Cardiac muscle cell (in vitro differentiated cells and primary cell): ENCODE measurements at regions not wholly inside any gene's neighbourhood (a gene's known extent, or its start where the extent isn't known, plus 50 kb on each side); places are given as distances from the start of the nearest gene placed in this dataset.

Source experiments
- DNase-seq, 2 donors: peaks; one replicate each; pipeline versions ENCODE4 v3.0.0 to v3.0.0-alpha.2; 2010 to 2017; ENCODE audit warnings: low read depth in 1 of 2, low spot score in 1 of 2
- H3K27ac ChIP-seq: fragments of 200-600 bp; sonication (generic); 2 replicates; pipeline ENCODE4 v1.5.1; 2016
- H3K27me3 ChIP-seq: fragments of 200-600 bp; sonication (generic); 2 replicates; pipeline ENCODE4 v1.6.0; 2016; ENCODE audit warnings: control low read depth
- H3K36me3 ChIP-seq: fragments of 200-600 bp; sonication (generic); 2 replicates; pipeline ENCODE4 v1.5.1; 2016; ENCODE audit warnings: control low read depth
- H3K4me1 ChIP-seq: fragments of 200-600 bp; sonication (generic); 2 replicates; pipeline ENCODE4 v1.8.1; 2017; ENCODE audit warnings: low read depth, mild to moderate bottlenecking, mixed run types
- H3K4me3 ChIP-seq: fragments of 200-600 bp; sonication (generic); 2 replicates; pipeline ENCODE4 v1.5.1; 2016; ENCODE audit warnings: mild to moderate bottlenecking
- H3K9me3 ChIP-seq: fragments of 200-600 bp; sonication (generic); 2 replicates; pipeline ENCODE4 v1.5.1; 2017; ENCODE audit warnings: low read depth, mild to moderate bottlenecking, control low read depth
- TF ChIP-seq, protein P1 (sequence below): IDR thresholded peaks from 2 replicates; pipeline ENCODE4 v1.5.1; 2012; ENCODE audit warnings: low read depth, mild to moderate bottlenecking, low read length

DNA sequence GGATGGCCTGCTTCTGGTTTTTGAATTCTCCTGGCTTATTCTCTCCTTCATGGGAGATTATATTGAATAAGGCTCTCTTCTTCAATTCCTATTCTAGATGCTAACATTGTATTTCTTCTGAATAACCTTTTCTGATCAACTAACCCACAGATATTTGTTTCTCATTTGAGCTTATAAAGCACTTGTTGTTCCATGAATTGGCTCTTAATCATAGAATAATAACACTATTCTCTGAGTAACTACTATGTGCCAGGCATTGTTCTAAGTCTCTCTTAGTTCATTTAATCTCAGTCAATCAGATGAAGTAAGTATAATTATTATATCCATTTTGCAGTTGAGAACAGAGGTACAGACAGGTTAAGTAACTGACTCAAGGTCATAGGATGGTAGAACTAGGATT lies 136.3 kb upstream of the MLIP start:
- H3K4me1 ChIP-seq: no peaks in the 10 kb centered on the region

DNA sequence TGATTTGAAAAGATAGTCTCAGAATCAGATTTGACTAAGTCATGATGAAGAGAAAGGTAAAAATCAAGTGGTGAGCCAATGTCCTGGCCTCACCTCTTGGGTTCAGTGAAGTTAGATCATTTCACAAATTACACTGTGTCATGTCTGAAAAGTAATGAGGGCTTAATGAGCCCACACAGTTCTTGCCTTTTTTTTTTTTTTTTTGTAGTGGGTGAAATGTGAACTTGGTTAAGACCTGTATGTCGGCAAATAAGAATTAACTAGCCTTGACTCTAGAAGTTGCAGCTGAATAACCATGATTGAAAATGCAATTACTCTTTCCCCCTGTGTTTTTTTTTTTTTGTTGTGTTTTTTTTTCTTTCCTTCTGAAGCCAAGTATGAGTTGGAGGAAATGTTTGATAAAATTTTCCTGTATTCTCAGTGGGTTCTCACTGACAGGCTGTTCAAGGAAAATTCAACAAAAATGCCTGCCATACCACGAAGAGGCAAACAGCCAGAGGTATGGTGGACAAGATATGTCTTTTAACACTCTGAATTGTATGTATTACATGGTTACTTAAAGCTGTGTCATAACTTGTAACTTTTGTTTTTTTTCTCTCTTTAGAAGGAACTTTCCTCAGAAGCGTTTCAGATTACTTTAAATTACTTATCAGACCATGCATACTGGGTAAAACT lies 135.2 kb upstream of the MLIP start:
- H3K9me3 ChIP-seq: no peaks in the 10 kb centered on the region
- no peaks in the 10 kb centered on the region for H3K4me1 ChIP-seq
- no peaks in the 10 kb centered on the region for H3K36me3 ChIP-seq
- DNase-seq: peak in 1 of 2 donors; percentile 59
- H3K27me3 ChIP-seq: no peaks in the 10 kb centered on the region
- no peak overlapping the region for H3K4me3 ChIP-seq
- TF ChIP-seq, protein P1, sequence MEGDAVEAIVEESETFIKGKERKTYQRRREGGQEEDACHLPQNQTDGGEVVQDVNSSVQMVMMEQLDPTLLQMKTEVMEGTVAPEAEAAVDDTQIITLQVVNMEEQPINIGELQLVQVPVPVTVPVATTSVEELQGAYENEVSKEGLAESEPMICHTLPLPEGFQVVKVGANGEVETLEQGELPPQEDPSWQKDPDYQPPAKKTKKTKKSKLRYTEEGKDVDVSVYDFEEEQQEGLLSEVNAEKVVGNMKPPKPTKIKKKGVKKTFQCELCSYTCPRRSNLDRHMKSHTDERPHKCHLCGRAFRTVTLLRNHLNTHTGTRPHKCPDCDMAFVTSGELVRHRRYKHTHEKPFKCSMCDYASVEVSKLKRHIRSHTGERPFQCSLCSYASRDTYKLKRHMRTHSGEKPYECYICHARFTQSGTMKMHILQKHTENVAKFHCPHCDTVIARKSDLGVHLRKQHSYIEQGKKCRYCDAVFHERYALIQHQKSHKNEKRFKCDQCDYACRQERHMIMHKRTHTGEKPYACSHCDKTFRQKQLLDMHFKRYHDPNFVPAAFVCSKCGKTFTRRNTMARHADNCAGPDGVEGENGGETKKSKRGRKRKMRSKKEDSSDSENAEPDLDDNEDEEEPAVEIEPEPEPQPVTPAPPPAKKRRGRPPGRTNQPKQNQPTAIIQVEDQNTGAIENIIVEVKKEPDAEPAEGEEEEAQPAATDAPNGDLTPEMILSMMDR: no peak
- no peak overlapping the region for H3K27ac ChIP-seq

More for the DNA sequence above, 136.3 kb upstream of the MLIP start:
- Histone ChIP-seq H3K27ac (no peak overlapping the region), H3K9me3 (no peaks in the 10 kb centered on the region), H3K27me3 (no peaks in the 10 kb centered on the region), H3K36me3 (no peaks in the 10 kb centered on the region), H3K4me3 (no peak overlapping the region)
- no peak for DNase-seq
- TF ChIP-seq, protein P1: no peak

DNA sequence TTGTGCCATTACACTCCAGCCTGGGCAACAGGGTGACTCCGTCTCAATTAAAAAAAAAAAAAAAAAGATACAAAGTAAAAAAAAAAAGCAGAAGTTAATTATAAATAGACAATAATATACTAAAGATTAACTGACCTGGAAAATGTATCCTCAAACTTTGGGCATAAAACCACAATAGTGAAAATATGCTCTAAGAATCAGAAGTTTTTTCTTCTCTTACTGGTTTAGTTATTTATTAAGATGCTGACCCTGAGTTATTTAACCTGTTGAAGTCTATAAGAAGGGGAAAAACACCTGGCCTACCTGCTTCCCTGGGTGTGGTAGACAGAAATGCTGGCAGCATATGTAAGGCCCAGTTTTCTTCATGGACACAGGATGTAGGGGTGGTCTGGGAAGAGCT lies 133.7 kb upstream of the MLIP start:
- Histone ChIP-seq H3K4me1 (no peaks in the 10 kb centered on the region), H3K36me3 (no peaks in the 10 kb centered on the region), H3K4me3 (no peak overlapping the region), H3K27ac (no peak overlapping the region), H3K9me3 (no peaks in the 10 kb centered on the region), H3K27me3 (no peaks in the 10 kb centered on the region)
- DNase-seq: no peak
- TF ChIP-seq, protein P1: no peak

DNA sequence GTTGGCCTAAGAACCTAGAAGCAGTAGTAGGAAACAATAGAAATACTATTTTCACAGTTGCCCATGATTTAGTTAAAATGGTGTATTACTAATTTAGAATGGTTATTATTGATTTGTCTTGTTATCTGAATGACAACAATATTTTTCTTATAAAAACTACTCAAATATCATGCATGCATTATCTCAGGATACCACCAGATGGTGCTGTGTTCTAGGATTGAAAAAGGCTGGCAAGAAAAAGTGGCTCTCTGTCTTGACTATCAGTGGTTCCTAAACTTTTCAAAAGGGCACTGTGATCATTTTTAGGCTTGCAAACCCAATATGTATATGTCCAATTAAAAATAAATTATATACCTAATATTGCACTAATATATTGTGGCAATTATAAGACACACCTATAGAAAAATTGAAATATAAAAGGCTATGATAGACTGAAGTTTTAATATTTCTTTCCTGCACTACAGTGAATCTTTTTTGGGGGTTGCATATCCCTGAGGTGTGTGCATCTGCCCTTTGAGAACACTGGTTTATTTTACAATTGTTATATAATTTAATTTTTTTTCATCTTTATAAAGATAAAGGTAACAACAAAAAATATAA lies 131.7 kb upstream of the MLIP start:
- DNase-seq: peak; percentile 54 to 68
- Histone ChIP-seq H3K27ac (no peak overlapping the region), H3K36me3 (no peaks in the 10 kb centered on the region), H3K9me3 (no peaks in the 10 kb centered on the region), H3K4me3 (no peak overlapping the region), H3K4me1 (no peaks in the 10 kb centered on the region), H3K27me3 (no peaks in the 10 kb centered on the region)
- TF ChIP-seq, protein P1: peak; percentile 75

DNA sequence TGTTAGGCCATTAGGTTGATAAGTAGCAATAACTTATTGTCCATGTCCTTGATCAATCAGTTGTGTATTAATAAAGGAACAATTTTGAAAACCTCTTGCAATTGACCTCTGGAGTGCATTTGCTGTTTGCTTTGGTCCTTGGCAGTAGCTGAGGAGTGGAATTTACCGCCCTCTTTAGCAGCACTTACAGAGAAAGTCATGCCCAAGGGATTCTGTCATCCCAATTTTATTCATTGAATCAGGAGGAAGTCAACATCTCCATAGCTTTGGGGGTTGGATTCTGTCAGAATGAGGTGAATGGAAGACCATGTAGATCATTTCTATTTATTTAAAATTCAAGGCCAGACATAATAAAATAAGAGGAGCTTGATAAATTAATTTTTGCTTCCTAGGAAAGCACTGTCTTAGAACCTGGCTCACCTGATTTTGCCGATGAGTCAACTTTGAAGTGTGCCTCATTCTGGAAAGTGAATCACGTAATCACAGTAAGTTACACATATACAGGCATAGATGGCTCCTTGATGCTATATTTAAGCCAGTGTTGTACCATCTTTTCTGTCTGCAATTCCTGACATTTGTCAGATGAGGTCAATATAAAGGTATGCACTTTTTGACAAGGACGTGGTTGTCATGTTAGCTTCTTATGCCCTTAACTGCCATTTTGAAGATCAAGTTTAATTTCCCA lies 128.7 kb upstream of the MLIP start:
- H3K27ac ChIP-seq: no peak overlapping the region
- no peak overlapping the region for H3K4me3 ChIP-seq
- DNase-seq: no peak

More for the DNA sequence above, 128.7 kb upstream of the MLIP start:
- H3K27me3 ChIP-seq: peaks cover 6% of the 10 kb centered on the region
- peaks cover 6% of the 10 kb centered on the region for H3K4me1 ChIP-seq
- TF ChIP-seq, protein P1: no peak
- H3K9me3 ChIP-seq: no peaks in the 10 kb centered on the region
- no peaks in the 10 kb centered on the region for H3K36me3 ChIP-seq
